ENCODE measurements at regions not wholly inside any gene's neighbourhood (a gene's known extent, or its start where the extent isn't known, plus 50 kb on each side); places are given as distances from the start of the nearest gene placed in this dataset.

DNA sequence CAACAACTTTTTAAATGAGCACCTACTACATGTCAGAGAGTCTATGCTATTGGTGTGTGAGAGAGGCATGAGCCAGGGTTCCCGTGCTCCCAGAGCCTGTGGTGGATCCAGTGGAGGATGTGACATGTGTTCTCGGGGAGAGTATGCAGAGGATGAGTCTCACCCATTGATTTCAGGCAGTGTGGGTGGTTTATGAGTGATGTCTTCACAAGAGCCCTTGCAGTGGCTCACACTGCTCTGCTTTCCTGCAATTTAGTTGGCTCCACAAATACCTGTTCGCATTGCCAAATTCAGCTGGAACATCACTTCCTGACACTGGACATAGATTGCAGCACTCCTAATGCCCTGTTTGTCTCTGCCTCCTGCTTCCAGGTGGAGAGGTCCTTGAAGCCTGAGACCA, 243.6 kb upstream of the CXCR4 start:
- no peak for FAIRE-seq
- intact Hi-C loops (cut with micrococcal nuclease; ENCODE audit: unreplicated experiment) (loop anchor here (5.0 kb wide), 1 partner anchor 34 kb away; no protein-coding TSS in a partner anchor), in situ Hi-C loops (cut with MboI) (no loop called here)
- no peaks in the 10 kb centered on the region for H3K79me2 ChIP-seq (ENCODE audit: control insufficient read depth, insufficient read depth, low read length)
- RAD21 ChIA-PET (ENCODE audit: unreplicated experiment): no interaction called here
- 60% methylated on average over 3 of the region's 3 CpGs for WGBS (ENCODE audit: insufficient coverage, insufficient replicate concordance, low lambda C conversion rate, missing lambda C conversion rate)
- no peak for TF ChIP-seq IRF4 (IDR thresholded peaks at IDR 0.05; ENCODE audit: low read depth, low read length)
- TF ChIP-seq, protein P1, sequence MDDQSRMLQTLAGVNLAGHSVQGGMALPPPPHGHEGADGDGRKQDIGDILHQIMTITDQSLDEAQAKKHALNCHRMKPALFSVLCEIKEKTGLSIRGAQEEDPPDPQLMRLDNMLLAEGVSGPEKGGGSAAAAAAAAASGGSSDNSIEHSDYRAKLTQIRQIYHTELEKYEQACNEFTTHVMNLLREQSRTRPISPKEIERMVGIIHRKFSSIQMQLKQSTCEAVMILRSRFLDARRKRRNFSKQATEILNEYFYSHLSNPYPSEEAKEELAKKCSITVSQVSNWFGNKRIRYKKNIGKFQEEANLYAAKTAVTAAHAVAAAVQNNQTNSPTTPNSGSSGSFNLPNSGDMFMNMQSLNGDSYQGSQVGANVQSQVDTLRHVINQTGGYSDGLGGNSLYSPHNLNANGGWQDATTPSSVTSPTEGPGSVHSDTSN (IDR thresholded peaks at IDR 0.05; ENCODE audit: insufficient replicate concordance, low read depth, low read length): no peak
- no peak for TF ChIP-seq CBX5 (IDR thresholded peaks at IDR 0.05; ENCODE audit: low read depth)
- no peak for TF ChIP-seq EED (IDR thresholded peaks at IDR 0.05; ENCODE audit: low read depth)
- TF ChIP-seq MYB (IDR thresholded peaks at IDR 0.05; ENCODE audit: borderline replicate concordance, low read depth, low read length): no peak
- TF ChIP-seq NFIC (IDR thresholded peaks at IDR 0.05; ENCODE audit: low read depth, low read length): no peak
- BruUV-seq (replicated peaks): no TSS peak
- H3K36me3 ChIP-seq (ENCODE audit: control insufficient read depth in 2 of 2, insufficient read depth in 2 of 2, low read length in 1 of 2): no peaks in the 10 kb centered on the region
- CTCF ChIA-PET: no interaction called here
- H3K9ac ChIP-seq (ENCODE audit: control insufficient read depth, insufficient read depth, low read length): no peak overlapping the region
- no peak overlapping the region for H3K4me2 ChIP-seq (ENCODE audit: control insufficient read depth, insufficient read depth)
- no peak overlapping the region for H3K27ac ChIP-seq (ENCODE audit: control insufficient read depth, insufficient read depth)
- H4K20me1 ChIP-seq (ENCODE audit: control insufficient read depth, insufficient read depth): no peaks in the 10 kb centered on the region
- H3K4me3 ChIP-seq: no peak overlapping the region
- POLR2A ChIA-PET: no interaction called here
- no peaks in the 10 kb centered on the region; a peak in 1 of 4 replicates for H3K27me3 ChIP-seq (replicated peaks in 1 of 2; ENCODE audit: control insufficient read depth in 2 of 2, insufficient read depth in 2 of 2, low read length in 1 of 2)
- ATAC-seq: no peak
- H3K9me3 ChIP-seq (replicated peaks; ENCODE audit: control insufficient read depth, insufficient read depth, low read length): no peaks in the 10 kb centered on the region; the same call in 2 of the 3 replicates
- H3K4me1 ChIP-seq (ENCODE audit: control insufficient read depth, insufficient read depth, low read length): peaks cover 6% of the 10 kb centered on the region
- no peak for DNase-seq (ENCODE audit: low read depth, low spot score)
- H2AFZ ChIP-seq (ENCODE audit: control insufficient read depth, low read depth, low read length): no peak overlapping the region
- SMC1A ChIA-PET (ENCODE audit: uncharacterized antibody, unreplicated experiment): no interaction called here

GRCh38 chr2:136360790-136361189, 242.8 kb upstream of the CXCR4 start:
- Histone ChIP-seq H2AFZ (ENCODE audit: control insufficient read depth, low read depth, low read length) (no peak overlapping the region), H3K36me3 (ENCODE audit: control insufficient read depth in 2 of 2, insufficient read depth in 2 of 2, low read length in 1 of 2) (no peaks in the 10 kb centered on the region), H3K4me3 (no peak overlapping the region), H3K27me3 (replicated peaks in 1 of 2; ENCODE audit: control insufficient read depth in 2 of 2, insufficient read depth in 2 of 2, low read length in 1 of 2) (no peaks in the 10 kb centered on the region; a peak in 1 of 4 replicates), H4K20me1 (ENCODE audit: control insufficient read depth, insufficient read depth) (no peaks in the 10 kb centered on the region), H3K4me2 (ENCODE audit: control insufficient read depth, insufficient read depth) (no peak overlapping the region), H3K27ac (ENCODE audit: control insufficient read depth, insufficient read depth) (no peak overlapping the region), H3K4me1 (ENCODE audit: control insufficient read depth, insufficient read depth, low read length) (peaks cover 6% of the 10 kb centered on the region), H3K79me2 (ENCODE audit: control insufficient read depth, insufficient read depth, low read length) (no peaks in the 10 kb centered on the region), H3K9ac (ENCODE audit: control insufficient read depth, insufficient read depth, low read length) (no peak overlapping the region), H3K9me3 (replicated peaks; ENCODE audit: control insufficient read depth, insufficient read depth, low read length) (no peaks in the 10 kb centered on the region; the same call in 2 of the 3 replicates)
- 79% methylated on average over 6 of the region's 6 CpGs for WGBS (ENCODE audit: insufficient coverage, insufficient replicate concordance, low lambda C conversion rate, missing lambda C conversion rate)
- FAIRE-seq (no peak), ATAC-seq (no peak), DNase-seq (ENCODE audit: low read depth, low spot score) (no peak)
- POLR2A ChIA-PET: no interaction called here
- RAD21 ChIA-PET (ENCODE audit: unreplicated experiment): no interaction called here
- SMC1A ChIA-PET (ENCODE audit: uncharacterized antibody, unreplicated experiment): interaction anchor here (2.5 kb wide), 1 partner anchor 23 kb away, joined by 9 read pairs; no protein-coding TSS in a partner anchor
- CTCF ChIA-PET: no interaction called here
- TF ChIP-seq KLF5 (IDR thresholded peaks at IDR 0.05; ENCODE audit: partially characterized antibody): no peak
- TF ChIP-seq CTCF (IDR thresholded peaks at IDR 0.05 in 2 of 3, conservative IDR thresholded peaks at IDR 0.05 in 1 of 3; ENCODE audit: control insufficient read depth in 2 of 3, extremely low read depth in 1 of 3, insufficient read depth in 1 of 3, low read depth in 3 of 3, low read length in 3 of 3): no peak
- TF ChIP-seq SP1 (IDR thresholded peaks at IDR 0.05; ENCODE audit: low read depth, low read length): no peak
- no peak for TF ChIP-seq ZNF622 (IDR thresholded peaks at IDR 0.05)
- no peak for TF ChIP-seq KAT2A (conservative IDR thresholded peaks at IDR 0.05; ENCODE audit: control insufficient read depth, low read depth, low read length)
- TF ChIP-seq, protein P2, sequence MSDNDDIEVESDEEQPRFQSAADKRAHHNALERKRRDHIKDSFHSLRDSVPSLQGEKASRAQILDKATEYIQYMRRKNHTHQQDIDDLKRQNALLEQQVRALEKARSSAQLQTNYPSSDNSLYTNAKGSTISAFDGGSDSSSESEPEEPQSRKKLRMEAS (IDR thresholded peaks at IDR 0.05; ENCODE audit: low read depth, low read length): no peak
- no peak for TF ChIP-seq HCFC1 (IDR thresholded peaks at IDR 0.05; ENCODE audit: low read length)
- no peak for TF ChIP-seq NRF1 (conservative IDR thresholded peaks at IDR 0.05; ENCODE audit: low read depth, low read length)
- BruUV-seq (replicated peaks): no TSS peak
- in situ Hi-C loops (cut with MboI) (no loop called here), intact Hi-C loops (cut with micrococcal nuclease; ENCODE audit: unreplicated experiment) (loop anchor here (5.0 kb wide), 1 partner anchor 33 kb away; no protein-coding TSS in a partner anchor)

Data from GM12878 (cell line).